ENCODE measurements at regions not wholly inside any gene's neighbourhood (a gene's known extent, or its start where the extent isn't known, plus 50 kb on each side); places are given as distances from the start of the nearest gene placed in this dataset.
"Not testable (repeated sequence)": the region's sequence is repeated elsewhere in the genome, so short reads cannot be mapped to it uniquely, and the experiment has no call there.

- not testable (repeated sequence) for TF ChIP-seq MXD1 (CRISPR knock-in tag; IDR thresholded peaks at IDR 0.05; ENCODE audit: borderline replicate concordance, poor library complexity, severe bottlenecking); NRF1 (conservative IDR thresholded peaks at IDR 0.05 in 1 of 2, IDR thresholded peaks at IDR 0.05 in 1 of 2); POLR2A (conservative IDR thresholded peaks at IDR 0.05); ZNF398 (CRISPR knock-in tag; IDR thresholded peaks at IDR 0.05); RREB1 (CRISPR knock-in tag; IDR thresholded peaks at IDR 0.05); CTCF (IDR thresholded peaks at IDR 0.05 in 2 of 3, conservative IDR thresholded peaks at IDR 0.05 in 1 of 3; ENCODE audit: insufficient read depth in 2 of 3, low read depth in 1 of 3, low read length in 3 of 3); POLR2H (tag; IDR thresholded peaks at IDR 0.05; ENCODE audit: low read depth)
These were observed 238.0 kb downstream of the TTLL2 start for GRCh38 chr6:167562862-167563261.
